ENCODE measurements at regions not wholly inside any gene's neighbourhood (a gene's known extent, or its start where the extent isn't known, plus 50 kb on each side); places are given as distances from the start of the nearest gene placed in this dataset.
A peak's percentile ranks its signal among the peaks of the same experiment; 100 is the strongest.
"Not testable (repeated sequence)": the region's sequence is repeated elsewhere in the genome, so short reads cannot be mapped to it uniquely, and the experiment has no call there.

DNA sequence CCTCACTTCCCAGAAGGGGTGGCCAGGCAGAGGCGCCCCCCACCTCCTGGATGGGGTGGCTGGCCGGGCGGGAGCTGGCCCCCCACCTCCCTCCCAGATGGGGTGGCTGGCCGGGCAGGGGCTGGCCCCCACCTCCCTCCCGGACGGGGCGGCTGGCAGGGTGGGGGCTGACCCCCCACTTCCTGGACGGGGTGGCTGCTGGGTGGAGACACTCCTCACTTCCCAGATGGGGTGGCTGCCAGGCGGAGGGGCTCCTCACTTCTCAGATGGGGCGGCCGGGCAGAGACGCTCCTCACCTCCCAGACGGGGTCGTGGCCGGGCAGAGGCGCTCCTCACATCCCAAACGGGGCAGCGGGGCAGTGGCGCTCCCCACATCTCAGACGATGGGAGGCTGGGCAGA, 126.1 kb upstream of the PKP2 start:
- DNase-seq = not testable (repeated sequence)

DNA sequence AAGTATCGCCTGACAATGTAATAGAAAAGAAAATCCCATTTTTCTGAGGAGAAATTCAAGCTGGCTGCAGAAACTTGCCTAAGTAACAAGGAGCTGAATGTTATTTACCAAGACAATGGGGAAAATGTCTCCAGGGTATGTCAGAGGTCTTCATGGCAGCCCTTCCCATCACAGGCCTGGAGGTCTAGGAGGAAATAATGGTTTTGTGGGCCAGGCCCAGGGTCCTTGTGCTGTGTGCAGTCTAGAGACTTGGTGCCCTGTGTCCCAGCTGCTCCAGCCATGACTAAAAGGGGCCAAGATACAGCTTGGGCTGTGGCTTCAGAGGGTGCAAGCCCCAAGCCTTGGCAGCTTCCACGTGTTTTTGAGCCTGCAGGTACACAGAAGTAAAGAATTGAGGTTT, 120.5 kb upstream of the PKP2 start:
- DNase-seq = not testable (repeated sequence)

DNA sequence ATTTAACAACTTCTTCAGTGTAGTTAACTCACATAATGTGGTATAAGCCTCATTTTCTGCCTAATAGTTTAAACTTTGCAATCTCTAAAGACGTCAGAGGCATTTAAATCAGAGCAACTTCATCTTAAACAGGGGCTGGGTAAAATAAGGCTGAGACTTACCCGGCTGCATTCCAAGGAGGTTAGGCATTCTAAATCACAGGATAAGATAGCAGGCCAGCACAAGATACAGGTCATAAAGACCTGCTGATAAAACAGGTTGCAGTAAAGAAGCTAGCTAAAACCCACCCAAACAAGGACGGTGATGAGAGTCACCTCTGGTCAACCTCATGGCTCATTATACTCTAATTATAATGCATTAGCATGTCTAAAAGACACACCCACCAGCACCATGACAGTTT, 115.6 kb upstream of the PKP2 start:
- no peak for DNase-seq

DNA sequence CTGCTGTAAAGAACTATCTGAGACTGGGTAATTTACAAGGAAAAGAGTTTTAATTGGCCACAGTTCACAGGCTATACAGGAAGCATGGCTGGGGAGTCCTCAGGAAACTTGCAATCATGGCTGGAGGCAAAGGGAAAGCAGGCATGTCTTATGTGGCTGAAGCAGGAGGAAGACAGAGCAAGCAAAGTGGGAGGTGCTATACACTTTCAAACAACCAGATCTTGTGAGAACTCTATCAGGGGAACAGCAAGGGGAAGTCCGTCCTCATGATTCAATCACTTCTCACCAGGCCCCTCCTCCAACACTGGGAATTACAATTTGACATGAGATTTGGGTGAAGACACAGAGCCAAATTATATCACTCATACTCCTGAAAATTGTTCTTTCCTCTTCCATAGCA, 109.5 kb upstream of the PKP2 start:
- no peak for DNase-seq

DNA sequence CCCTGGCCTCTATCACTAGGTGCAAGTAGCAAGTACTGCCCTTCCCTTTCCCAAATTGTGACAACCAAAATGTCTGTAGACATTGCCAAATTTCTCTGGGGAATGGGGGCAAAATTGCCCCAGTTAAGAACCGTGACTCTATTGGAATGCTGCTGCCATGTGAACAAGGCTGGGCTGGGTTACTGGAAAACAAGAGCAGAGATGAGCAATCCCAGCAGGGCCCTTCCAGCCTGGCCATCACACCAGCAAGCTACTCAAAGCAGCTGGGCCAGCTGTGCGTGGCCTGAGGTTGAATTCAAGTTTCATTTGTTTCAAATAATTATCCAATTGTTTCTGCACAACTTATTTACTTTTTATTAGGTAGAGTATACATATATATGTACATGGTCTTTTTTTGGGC, 103.4 kb upstream of the PKP2 start:
- no peak for DNase-seq

DNA sequence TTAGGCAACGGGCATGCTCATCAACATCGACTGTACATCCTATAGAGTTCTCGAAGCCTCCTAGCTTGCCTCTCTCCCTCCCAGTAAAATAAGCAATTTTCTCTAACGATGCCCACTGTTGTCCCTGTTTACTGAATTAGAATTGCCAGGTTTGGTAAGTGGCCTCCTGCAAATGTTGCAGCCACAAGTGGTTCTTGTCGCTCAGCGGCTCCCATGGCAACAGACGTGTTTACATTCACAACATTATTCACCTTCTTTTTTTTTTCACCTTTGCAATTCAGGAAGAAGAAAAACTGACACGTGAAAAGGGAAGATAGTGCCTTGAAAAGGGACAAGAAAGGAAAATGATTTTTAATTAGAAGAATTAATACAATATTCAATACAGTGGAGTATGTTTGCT, 100.9 kb upstream of the PKP2 start:
- no peak for DNase-seq

DNA sequence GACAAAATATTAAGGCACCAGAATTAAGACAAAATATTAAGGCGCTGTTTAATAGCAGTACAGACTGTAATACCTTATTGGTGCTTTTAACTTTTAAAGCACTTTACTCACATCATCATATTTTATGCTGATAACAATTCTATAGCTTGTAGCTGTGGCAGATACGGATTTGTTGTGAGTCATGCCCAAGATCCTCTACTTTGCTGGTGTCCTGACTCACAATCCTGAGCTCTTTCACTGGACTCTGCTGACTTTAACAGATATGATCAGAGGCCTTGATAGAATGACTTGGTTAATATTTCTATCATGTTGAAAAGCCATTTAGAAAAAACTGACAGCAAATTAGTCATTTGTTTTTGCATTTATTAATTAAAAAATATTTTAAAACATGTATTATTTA, 99.0 kb upstream of the PKP2 start:
- no peak for DNase-seq

DNA sequence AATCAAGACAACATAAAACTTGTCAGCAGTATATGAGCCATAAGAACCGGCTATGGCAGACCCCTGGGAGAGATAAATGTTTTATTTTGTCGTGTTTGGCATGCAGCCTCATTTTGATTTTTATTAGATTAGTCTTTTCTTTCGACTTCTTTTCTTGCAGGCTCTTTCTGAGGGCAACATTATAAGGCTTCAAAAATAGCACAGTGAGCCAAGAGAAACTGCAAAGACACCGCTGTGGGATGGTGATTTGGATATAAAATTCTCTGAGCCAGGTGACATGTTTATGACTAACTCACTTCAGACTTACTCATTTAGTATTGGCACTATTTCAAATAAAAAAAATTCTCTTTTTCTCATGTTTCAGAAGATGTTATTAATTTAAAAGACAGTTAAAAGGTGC, 96.8 kb upstream of the PKP2 start:
- no peak for DNase-seq

DNA sequence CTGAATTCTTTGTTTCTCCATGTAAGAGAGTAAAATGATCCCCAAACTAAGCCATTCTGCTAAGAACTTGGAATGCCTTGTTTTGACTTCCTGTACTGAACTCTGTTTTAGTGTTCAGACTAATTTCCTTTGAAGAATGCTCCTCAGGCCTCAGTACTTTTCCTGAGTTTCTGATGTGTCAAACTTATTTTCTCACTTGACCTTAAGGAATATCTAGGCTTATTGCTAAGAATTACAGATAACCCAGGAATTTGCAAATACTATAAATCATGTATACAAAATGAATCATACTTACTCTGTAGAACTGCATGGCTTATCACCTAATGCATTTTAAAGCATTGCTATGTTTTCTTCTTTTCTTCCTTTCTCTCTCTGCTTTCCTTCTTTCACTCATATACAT, 93.1 kb upstream of the PKP2 start:
- DNase-seq = no peak

DNA sequence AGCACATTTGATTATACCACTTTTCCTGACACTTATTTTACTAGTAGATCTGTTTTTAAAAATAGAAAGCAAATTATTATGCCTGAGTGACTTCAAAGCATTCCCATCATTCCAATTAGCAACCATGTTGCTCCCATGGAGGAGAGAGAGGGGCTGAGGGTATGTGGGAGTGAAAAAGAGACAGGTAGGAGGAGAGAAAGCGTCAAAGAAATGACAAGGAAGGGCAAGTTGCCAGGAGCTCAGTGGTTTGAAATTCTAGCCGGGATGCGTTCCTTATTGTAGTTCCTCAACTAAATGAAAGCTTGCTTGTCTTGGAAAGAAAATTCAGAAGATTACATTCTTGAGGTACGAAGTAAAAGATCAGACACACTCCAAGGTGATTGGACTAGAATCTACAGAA, 92.4 kb upstream of the PKP2 start:
- no peak for DNase-seq

DNA sequence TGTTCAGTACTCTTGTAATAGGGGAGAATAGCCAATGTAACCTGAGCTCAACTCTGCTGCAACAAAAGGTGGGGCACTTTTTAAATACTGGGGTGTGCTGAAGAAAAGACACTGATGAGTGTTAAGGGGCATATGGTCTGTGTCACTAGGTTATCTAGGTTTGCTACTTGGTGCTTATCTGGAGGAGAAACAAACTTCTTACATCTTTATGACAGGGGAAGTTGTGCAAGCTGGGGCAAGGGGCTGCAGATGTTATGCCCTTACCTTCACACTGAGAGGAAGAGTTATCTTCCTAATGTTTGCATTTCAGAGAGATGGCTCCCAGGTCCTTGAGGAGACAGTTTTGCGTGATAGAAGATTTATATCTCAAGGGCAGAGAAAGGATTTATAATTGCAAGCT, 90.9 kb upstream of the PKP2 start:
- DNase-seq = no peak

DNA sequence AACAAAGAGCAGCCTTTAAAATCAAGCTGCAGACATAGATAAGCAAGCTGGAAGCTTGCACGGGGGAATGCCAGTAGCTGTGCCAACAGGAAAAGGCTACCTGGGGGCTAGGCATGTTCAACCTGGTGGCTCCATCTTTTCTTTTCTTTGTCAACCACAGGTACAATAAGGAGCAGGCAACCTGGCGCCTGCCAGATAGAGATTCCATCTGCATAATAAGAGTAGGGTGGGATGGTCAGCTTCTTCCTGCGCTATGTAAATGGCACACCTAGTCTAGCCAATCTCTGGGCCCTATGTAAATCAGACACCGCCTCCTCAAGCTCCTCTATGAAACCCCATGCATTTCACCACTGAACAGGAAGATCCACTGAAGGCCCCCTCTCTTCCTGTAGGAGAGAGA, 87.4 kb upstream of the PKP2 start:
- DNase-seq = no peak

DNA sequence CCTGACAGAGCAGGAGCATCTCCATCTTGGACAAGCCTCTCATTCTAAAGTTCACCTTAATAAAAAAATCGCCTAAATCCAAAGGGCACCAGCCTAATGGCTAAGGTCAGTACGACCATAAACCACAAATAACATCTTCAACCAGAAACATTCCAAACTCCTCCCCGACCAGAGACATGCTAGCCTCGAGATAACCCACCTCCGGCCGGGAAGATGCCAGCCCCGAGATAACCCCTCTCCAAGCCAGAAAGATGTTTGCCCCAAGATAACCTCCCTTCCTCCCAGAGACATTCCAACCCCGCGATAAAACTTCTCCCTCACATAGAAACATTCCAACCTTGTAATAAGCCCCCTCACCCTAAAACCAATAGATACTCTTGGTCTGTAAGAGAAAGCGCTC, 86.8 kb upstream of the PKP2 start:
- no peak for DNase-seq

DNA sequence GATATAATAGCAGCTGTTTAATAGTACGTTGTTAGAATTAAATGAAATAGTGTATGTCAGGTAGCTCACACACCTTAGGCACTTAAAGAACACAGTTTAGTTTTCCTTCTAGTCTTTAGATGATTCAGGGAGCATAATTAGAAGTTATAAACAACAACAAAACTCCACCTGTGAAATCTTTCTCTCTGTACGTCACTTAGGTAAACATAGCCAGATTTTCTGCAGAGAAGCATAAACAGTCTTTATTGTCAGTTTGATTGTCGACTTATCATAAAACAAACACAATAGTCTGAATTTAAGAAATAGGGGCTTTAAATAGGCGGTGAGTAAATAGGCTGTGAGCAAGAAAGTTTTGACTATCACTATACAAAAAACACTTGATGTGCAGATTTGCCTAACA, 84.6 kb upstream of the PKP2 start:
- no peak for DNase-seq

DNA sequence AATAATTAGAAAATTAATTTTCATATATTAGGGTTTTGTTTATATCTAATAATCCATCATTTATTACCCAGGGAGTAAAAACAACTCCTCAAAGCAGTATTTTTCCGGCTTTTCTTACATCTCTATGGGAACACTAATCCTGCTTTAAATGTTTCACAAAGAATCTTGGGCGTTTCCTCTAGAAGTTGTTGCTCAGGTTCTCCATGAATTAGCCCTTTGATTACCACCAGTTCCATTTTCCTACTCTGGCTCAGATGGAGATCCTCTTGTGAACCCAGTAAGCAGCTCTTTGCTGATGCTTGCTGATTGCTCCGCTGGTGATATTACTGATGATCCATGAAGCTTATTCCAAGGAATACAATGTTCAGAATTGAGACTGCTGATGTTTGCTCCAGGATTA, 78.5 kb upstream of the PKP2 start:
- no peak for DNase-seq

DNA sequence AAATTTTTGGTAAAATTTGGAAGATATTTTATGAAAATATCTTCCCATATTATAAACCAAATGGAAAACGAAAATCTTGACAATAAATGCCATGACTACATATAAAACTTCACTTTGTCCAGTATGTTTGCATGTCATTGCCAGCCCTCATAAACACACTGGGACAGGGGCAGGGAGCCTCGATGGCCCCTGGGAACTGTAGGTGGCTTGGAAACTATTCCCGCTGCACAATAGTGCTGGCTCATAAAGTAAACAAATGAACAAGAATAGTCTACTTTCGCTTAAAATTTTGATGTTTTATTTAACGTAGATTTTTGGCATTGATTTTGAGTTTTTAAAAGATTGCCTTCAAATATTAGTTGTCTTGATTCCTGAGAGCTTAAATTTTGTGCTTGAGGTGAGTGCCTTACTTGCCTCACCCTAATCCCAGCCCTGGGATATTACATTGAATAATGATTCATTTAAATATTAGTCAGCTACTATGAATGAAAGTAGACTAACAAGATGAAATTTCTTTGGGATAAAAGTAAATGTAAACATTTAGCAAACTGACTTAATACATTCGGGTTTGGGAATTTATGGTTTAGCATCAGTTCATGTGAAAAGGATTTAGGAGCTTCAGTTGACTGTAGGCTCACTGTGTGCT, 74.0 kb upstream of the PKP2 start:
- DNase-seq = no peak

DNA sequence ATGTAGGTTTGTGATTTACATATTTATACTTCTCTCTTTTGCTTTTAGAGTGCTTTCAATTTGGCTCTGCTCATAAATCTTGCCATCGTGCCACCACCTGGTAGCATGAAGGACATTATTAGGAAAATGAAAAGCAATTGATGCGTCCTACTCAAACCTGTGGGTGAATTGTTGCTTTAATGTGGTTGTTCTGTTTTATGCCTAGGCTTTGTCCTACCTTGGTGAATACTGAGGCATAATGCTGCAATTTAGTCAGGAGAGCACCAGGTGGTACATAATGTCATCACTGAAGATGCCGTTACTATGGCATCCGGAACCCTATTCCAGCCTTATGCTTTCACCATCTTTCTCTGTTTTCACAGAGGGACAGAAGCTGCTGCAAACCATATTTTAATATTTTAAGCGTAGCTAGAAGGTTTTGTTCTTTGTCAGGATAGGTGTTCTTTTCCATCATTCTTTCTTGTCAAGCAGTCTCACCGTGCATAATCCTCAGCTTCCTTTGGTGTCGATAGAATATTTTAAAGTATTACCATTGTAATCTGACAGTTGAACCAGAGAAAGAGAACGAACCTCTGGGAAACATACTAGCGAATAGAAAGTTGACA, 68.5 kb upstream of the PKP2 start:
- no peak for DNase-seq

DNA sequence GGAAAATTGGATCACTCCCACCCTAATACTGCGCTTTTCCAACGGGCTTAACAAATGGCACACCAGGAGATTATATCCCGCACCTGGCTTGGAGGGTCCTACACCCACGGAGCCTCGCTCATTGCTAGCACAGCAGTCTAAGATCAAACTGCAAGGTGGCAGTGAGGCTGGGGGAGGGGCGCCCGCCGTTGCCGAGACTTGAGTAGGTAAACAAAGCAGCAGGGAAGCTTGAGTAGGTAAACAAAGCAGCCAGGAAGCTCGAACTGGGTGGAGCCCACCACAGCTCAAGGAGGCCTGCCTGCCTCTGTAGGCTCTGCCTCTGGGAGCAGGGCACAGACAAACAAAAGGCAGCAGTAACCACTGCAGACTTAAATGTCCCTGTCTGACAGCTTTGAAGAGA, 59.8 kb upstream of the PKP2 start:
- not testable (repeated sequence) for DNase-seq

DNA sequence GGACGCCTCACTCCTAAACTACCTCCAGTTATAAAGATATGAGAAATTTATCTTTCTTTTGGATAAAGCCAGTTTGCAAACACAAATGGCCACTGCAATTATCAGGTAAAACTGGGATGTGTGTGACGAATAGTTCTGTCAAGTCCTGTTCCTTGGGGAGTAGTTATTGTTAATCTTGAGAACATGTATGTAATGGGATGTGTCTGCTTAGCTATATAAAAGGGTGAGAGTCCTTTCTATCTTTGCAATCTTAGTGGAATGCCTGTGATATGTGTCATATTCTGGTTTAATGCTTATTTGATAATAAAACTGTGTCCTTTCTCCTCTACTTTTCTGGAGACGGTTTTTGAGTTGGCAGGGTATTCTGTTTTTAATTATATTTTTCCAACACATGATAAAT, 56.1 kb upstream of the PKP2 start:
- DNase-seq = no peak

DNA sequence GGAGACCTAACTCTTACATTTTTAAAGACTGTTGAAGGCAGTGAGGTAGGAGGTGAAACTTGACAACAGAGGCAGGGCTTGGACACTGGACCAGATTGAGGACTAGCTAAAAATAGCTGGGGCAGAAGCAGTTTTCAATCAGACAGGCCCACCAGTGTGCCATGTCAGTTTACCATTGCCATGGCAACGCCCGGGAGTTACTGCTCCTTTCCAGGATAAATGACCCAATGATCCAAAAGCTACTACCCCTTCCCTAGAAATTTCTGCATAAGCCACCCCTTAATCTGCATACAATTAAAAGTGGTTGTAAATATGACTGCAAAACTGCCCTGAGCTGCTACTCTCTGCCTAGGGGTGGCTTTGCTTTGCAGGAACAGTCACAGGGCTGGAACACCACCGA, 53.2 kb upstream of the PKP2 start:
- no peak for DNase-seq

DNA sequence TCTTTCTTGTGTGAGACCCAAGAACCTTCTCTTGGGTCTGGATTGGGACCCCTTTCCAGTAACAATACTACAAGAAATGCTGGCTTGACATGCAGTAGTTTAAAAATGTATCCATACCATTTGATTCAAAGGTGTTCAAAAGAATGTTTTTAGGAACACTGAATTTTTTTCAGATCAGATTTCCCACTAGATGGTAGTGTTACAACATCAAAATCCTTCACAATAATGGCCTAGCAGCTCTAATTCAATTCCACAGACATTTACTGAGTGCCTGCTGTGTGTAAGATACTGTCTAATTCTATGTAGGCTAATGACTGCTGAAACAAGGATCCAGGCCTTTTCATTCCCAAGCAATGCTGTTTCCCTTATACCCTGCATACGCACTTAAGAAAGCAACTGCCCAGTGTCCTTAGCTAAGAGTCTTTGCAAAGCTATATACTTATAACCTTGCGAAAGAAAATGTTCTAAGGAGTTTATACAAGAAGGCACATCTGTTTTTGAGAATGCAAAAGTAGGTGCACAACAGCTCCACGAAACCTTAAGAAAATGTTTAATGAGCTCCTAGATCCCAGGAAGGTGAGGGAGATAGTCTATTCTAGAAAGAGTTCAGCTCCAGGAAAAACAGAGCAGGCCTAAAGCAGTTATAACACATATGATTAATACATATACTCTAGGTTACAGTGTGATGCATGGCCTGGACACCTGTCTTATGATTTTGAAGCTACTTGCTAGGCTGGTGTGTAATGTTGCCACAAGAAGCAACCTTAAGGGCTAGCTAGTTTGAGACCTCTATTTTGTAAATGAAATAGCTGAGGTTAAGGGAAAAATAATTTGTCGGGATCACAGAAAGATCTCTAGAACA, 50.9 kb upstream of the PKP2 start:
- DNase-seq = peak; percentile 9

DNA sequence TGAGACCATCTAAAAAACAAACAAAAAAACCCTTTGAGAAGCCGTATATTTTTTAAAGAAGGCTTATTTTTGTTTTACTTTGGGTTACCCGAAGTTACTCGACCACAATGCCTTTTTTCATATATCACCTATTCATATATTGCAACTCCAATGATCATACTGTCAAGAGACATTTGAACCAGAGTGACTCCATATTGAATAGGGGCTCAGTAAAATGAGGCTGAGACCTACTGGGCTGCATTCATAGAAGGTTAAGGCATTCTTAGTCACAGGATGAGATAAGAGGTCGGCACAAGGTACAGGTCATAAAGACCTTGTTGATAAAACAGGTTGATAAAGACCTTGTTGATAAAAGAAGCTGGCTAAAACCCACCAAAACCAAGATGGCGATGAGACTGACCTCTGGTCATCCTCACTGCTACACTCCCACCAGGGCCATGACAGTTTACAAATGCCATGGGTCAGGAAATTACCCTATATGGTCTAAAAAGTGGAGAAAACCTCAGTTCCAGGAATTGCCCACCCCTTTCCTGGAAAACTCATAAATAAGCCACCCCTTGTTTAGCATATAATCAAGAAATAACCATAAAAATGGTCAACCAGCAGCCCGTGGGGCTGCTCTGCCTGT, 50.0 kb upstream of the PKP2 start:
- no peak for DNase-seq

Data from HCEC 1CT (cell line).